ENCODE measurements at regions not wholly inside any gene's neighbourhood (a gene's known extent, or its start where the extent isn't known, plus 50 kb on each side); places are given as distances from the start of the nearest gene placed in this dataset.
A peak's percentile ranks its signal among the peaks of the same experiment; 100 is the strongest.
"Not testable (repeated sequence)": the region's sequence is repeated elsewhere in the genome, so short reads cannot be mapped to it uniquely, and the experiment has no call there.

GRCh38 chrX:56029188-56029587, 203.0 kb upstream of the KLF8 start:
- Histone ChIP-seq H3K27me3 (no peaks in the 10 kb centered on the region), H3K36me3 (no peaks in the 10 kb centered on the region), H3K4me3 (no peak overlapping the region), H3K27ac (no peak overlapping the region), H3K4me1 (no peaks in the 10 kb centered on the region), H3K9me3 (no peaks in the 10 kb centered on the region)
- intact Hi-C loops (cut with DNase I), result no loop called here
- no peak for ATAC-seq
- no peak for DNase-seq
- TF ChIP-seq CTCF (IDR thresholded peaks at IDR 0.05), result no peak

GRCh38 chrX:56029691-56030090, 202.5 kb upstream of the KLF8 start:
- H3K36me3 ChIP-seq, result no peaks in the 10 kb centered on the region
- intact Hi-C loops (cut with DNase I), result no loop called here
- no peak overlapping the region for H3K27ac ChIP-seq
- no peak for TF ChIP-seq CTCF (IDR thresholded peaks at IDR 0.05)
- DNase-seq (peak; percentile 61), ATAC-seq (peak; percentile 73)
- H3K4me1 ChIP-seq, result no peaks in the 10 kb centered on the region
- no peaks in the 10 kb centered on the region for H3K27me3 ChIP-seq
- H3K4me3 ChIP-seq, result no peak overlapping the region
- no peaks in the 10 kb centered on the region for H3K9me3 ChIP-seq

- intact Hi-C loops (cut with DNase I), result no loop called here
- H3K27me3 ChIP-seq, result no peaks in the 10 kb centered on the region
- H3K36me3 ChIP-seq, result no peaks in the 10 kb centered on the region
- no peaks in the 10 kb centered on the region for H3K4me1 ChIP-seq
- no peak for DNase-seq
- H3K27ac ChIP-seq, result no peak overlapping the region
- no peaks in the 10 kb centered on the region for H3K9me3 ChIP-seq
- no peak overlapping the region for H3K4me3 ChIP-seq
- ATAC-seq, result no peak
- TF ChIP-seq CTCF (IDR thresholded peaks at IDR 0.05), result no peak
Measured at GRCh38 chrX:56031409-56031808, 200.7 kb upstream of the KLF8 start.

- Histone ChIP-seq H3K27me3 (no peaks in the 10 kb centered on the region), H3K4me3 (no peak overlapping the region), H3K36me3 (no peaks in the 10 kb centered on the region), H3K4me1 (no peaks in the 10 kb centered on the region), H3K27ac (no peak overlapping the region), H3K9me3 (peaks cover 4% of the 10 kb centered on the region)
- no peak for DNase-seq
- ATAC-seq, result no peak
- no peak for TF ChIP-seq CTCF (IDR thresholded peaks at IDR 0.05)
- intact Hi-C loops (cut with DNase I), result no loop called here
Measured at GRCh38 chrX:56033495-56034180, 198.5 kb upstream of the KLF8 start.

- H3K27me3 ChIP-seq; DNase-seq; ATAC-seq; H3K4me1 ChIP-seq; H3K36me3 ChIP-seq; H3K9me3 ChIP-seq; H3K4me3 ChIP-seq; H3K27ac ChIP-seq; intact Hi-C loops (cut with DNase I): not testable (repeated sequence)
Measured at GRCh38 chrX:56052673-56053330, 179.4 kb upstream of the KLF8 start.

GRCh38 chrX:56057325-56057724, 174.8 kb upstream of the KLF8 start:
- Histone ChIP-seq H3K27ac (no peak overlapping the region), H3K36me3 (no peaks in the 10 kb centered on the region), H3K4me1 (no peaks in the 10 kb centered on the region), H3K4me3 (no peak overlapping the region), H3K27me3 (no peaks in the 10 kb centered on the region), H3K9me3 (no peaks in the 10 kb centered on the region)
- ATAC-seq, result no peak
- intact Hi-C loops (cut with DNase I), result no loop called here
- DNase-seq, result no peak
- no peak for TF ChIP-seq CTCF (IDR thresholded peaks at IDR 0.05)
